OCI-M1 (cell line): ENCODE measurements at regions not wholly inside any gene's neighbourhood (a gene's known extent, or its start where the extent isn't known, plus 50 kb on each side); places are given as distances from the start of the nearest gene placed in this dataset.

Experiments
- DNase-seq: peaks from one replicate; lab custom pipeline; 2025; lab: John Stamatoyannopoulos, UW

DNA sequence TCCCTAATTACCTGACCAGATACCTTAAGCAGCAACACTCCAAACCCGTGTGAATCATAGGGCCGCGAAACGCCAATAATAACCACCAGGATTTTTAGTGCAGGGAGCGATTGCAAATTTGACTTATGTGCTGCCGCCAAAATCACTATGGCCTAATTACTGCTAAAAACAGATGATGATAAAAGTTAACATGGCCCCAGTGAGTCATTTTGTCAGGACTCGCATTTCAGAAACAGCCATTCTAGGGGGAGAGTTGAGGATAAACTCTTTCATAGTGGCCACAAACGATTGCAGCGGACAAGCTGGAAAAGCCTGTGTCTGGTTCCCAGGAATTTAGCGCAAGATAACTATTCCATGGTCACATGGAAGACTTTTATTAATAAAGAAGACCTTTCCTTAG, 103.4 kb downstream of the HLX start:
- no peak for DNase-seq

GRCh38 chr1:220983877-220984635, 104.8 kb downstream of the HLX start:
- peak; percentile 55 for DNase-seq

DNA sequence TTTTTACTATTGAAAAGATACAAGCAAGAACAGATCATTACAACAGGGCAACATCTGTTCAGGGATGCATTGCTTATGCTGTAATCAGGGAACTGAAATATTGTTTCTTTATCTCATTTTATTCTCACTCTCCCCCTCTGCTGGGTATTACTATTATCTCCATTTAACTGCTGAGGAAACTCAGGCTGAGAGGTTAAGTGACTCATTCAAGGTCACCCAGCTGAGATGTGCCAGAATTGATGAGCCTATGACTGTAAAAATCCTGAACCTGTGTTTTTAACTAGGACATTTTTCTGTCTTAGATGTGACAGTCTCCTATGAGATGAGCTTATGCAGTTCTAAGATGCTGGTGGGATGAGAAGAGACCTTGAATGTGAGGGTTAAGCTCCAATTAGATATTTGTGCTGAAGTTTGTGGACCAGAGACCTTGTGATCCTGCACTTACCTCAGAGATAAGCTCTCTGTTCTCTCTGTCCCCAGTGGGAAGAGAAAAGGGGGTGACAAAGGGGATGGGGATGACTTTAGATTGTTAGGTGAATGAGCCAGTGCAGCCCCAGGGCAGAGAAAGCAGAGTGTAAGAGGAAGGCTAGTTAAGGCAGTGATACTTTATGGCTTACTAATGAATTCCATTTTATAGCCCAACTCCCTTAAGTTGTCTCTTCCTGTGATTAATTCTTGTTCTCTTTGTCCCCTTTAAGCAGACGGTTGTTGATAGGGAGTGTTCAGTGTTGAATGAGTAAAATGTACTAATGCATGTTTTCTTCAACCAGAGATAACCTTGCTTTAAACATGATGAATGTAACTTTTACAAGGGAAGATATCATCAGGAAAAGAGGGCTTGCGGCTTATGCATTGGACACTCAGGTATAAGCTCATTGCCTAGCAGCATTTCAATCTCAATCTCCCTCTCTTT, 111.4 kb downstream of the HLX start:
- peak; percentile 82 for DNase-seq

DNA sequence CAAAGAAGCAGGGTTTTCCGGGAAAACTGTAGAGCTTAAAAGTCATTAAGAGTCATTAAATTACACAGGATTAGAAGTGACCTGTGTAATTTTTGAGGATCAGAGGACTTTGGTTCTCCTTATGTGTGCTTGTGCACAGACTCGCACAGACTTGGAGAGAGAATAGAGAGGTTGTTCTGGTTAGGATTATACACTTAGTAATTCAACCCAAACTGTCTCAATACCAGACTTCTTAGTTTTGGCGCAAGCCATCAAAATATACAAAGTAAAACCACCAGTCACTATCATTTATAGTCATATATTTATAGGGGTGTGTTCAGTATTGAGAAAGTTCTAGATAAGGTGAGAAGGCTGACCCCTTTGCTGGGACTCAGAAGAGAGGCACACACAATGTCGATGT, 112.3 kb downstream of the HLX start:
- DNase-seq, result no peak

DNA sequence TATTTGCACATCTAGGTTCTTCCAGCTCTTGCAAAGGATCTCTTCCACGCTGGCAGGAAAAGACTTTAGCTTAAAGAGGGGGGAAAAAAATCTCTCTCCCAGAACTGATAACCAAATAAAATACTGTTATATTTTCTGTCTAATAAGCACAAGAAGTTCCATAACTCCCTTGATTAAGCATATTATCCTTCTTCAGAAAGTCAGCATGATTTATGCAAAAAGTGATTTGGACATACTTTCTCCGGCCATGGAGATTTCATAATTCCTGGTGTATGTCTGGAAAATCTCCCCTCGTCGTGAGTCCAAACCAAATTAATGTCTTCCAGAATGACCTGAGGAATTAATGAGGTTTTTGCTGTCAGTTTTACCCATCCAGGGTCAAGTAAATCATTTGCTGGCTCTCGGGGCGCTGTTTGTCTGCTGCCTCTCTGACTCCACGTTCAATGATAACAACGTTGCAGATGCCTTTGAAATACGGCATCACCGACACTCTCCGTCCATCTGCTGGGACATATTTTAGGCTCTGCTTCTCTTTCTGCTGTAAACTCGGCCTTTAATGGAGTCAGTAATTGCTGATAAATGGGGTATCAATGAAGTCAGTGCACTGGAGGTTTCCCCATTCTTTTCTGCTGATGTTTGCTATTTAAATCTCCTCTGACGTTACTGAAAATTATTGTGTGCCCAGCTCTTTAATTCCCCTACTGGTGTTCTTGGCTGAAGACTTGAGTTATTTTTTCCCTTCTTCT, 112.9 kb downstream of the HLX start:
- DNase-seq, result no peak

- DNase-seq, result no peak
These were observed 113.4 kb downstream of the HLX start for GRCh38 chr1:220992705-220993052.

DNA sequence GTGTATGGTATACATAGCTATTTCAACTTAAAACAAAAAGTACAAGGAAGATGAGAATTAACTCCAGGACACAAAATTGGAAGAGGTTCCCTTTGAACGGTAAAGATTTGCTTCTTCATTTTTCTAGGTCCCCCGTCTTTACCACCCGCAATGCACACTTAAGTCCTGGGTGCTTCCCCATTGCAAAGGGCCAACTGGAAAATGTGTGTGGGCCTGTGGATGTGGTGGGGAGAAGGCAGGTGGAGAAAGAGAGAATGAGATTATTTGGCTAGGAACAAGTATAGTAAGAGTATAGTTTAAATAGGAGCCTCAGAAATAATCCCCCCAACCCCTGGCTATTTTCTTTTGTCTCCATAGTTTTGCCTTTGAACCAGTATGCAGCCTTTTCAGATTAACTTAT, 115.4 kb downstream of the HLX start:
- DNase-seq, result no peak

DNA sequence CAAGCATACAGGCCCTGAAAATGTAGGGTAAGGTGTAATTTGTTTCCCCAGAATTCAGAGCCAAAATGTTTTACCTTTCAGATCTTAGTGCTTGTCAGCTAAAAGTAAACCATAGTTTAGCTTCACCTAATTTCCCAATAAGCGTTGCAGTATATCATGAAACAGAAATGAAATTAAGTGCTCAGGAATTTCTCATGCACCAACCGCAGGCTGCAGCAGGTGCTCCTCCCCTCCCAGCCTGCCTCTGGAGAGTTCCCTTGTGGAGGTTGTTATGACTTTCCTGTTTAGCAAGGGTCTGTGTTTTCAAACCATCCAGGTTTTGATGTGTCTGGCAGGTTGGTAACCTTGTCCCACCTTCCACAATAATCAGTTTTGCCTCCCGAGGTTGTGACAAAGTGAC, 118.5 kb downstream of the HLX start:
- no peak for DNase-seq

DNA sequence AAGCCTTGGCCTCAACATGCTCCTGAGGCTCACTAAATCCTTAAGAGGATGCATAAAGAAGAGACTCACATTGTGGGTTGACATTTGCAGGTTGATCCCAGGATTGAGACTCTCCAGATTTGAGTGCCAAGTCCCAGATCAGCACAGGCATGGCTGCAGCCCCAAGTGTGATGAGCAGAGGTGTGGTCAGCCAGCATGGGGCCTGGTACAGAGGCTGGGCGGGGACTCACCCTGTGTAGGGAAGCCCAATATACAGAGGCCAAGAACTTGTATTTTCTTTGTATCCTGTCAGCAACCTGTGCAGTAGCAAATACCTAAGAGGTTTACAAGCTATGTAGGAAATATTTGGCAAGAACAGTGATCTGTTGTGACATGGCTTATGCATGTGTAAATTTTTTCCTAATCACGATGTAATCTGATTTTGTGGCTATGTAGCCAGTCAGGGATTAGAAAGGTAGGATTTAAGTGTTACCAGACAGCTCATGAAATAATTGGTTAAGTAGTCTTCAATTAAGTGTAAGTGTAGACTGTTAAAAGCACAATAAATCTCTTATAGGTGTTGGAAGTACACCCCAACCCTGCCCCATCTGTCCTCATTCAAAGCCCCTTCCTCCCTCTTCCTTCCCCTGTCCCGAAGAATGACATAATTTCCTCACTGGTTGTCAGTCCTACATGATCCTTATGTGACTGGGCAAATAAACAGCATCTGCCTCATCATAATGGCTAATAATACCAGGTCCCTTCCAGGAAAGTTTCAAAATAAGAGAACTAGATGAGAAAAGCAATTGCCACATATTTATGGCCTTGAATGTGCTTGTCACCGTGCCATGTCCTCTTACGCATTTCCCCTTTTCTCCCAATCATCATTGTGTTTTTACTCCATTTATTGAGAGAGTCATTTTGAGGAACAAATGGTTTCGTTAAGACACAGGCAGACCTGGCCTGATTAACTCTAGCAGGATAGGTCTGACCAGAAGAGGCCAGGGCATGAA, 120.9 kb downstream of the HLX start:
- DNase-seq, result peak; percentile 54

DNA sequence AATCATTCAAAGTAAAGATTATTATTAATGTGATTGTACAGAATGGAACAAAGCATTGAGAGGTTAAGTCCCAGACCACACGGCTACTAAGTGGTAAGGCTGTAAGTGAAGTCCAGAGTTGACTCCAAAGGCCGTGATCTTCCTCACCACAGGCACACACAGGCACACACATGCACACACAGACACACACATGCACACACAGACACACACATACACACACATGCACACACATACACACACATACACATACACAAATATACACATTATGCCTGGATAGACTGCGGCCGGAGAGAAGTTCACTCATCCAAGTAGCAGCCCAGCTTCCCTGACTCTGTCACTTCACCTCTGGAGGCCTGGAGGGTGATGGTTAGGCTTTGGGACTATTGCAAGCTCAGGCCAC, 121.9 kb downstream of the HLX start:
- DNase-seq, result no peak

DNA sequence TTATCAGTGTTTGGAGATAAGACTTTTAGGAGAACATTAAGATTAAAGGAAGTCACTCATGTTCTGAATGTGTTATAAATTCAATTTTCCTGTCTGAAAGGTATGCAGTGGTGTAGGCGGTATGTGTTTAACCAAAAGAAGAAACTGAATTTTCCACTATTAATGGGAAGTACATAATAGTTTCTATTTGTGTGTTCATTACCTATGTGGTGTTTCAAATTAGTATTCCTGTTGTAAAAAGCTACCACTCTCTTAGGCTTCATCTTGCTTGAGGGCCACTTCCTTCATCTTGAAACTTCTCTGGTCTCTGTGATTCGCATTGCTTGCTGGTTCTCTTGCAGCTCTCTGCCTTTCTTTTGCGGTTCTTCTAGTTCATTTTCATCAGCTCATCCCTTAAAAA, 123.4 kb downstream of the HLX start:
- DNase-seq, result no peak

GRCh38 chr1:221011145-221011544, 131.9 kb downstream of the HLX start:
- no peak for DNase-seq

- no peak for DNase-seq
These were observed 132.9 kb downstream of the HLX start for GRCh38 chr1:221012120-221012519.

GRCh38 chr1:221013691-221014660, 134.7 kb downstream of the HLX start:
- DNase-seq, result no peak

DNA sequence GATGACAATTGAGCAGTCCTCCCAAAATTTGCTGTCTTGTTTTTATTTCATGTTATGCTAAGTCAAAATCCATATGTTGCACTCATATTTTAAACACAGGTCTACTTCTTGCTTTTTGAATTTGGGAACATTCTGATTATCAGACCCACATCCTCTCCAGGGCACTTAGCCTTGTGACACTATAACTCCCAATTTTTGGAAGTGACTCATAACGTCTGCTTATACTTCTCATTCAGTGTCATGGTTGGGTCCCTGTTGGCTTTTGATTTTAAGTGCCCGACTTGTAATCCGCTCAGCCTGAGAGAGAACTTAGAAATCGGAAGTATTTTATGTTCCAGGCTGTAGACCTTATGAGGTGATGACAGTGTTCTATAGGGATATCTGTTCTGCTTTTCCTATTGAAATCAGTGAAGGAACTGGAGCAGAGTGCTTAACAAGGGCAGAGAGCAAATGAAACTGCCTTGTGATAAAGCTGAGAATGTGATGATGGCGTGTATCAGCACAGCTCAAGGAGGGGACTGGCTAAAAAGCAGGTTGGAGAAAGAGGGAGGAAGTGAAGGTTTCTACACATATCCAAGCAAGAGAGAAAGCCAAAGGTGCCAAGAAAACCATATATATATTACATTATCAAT, 136.0 kb downstream of the HLX start:
- DNase-seq, result no peak

DNA sequence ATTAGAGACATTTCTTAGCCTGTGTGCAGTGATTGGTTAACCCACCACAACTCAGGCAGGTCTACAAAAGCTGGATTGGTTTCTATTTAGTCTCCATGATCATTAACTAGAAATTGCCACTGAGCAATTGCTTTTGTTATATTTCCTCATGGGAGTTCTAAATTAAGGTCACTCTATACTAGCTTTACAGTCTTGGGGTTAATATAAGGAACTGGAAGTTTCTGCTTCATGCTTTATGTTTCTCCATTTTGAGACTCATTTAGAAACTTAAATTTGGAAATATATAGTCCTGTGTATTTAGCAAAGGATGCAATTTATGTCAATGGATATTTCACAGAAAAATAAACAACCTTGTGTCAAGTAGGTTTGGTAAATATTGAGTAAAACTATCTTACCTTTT, 137.5 kb downstream of the HLX start:
- no peak for DNase-seq

GRCh38 chr1:221018414-221018813, 139.2 kb downstream of the HLX start:
- DNase-seq, result no peak

- DNase-seq, result no peak
These were observed 143.1 kb downstream of the HLX start for GRCh38 chr1:221022331-221022730.

DNA sequence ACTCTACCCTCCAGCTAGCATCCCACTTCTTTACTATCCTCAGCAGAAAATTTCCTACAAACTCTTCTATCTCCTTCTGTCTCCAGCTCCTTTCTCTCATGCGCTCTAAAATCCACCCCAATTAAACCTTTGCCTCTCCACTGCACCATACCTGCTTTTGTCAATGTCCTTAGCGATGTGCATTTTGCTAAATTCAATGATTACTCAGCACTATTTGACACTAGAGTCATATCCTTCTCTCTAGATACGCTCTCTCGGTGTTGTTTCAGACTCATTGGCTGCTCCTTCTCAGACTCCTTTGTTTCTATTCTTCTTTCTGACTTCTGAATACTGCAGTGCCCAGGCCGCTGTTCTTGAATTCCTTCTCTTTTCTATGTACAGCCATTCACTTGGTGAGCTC, 144.2 kb downstream of the HLX start:
- no peak for DNase-seq

- DNase-seq, result no peak
These were observed 146.3 kb downstream of the HLX start for GRCh38 chr1:221025501-221025900.
